IMR-90 (cell line): ENCODE measurements at regions not wholly inside any gene's neighbourhood (a gene's known extent, or its start where the extent isn't known, plus 50 kb on each side); places are given as distances from the start of the nearest gene placed in this dataset.

ENCODE experiments used
- ATAC-seq: fragments of 200-7000 bp; cut with Tn5 transposase; 2 replicates; pipeline ENCODE4 v1.9.1; 2020; ENCODE audit warnings: low read depth, mild to moderate bottlenecking, moderate library complexity
- BruUV-seq: library from RNA; stranded (reverse); fragments of 400-500 nt; replicated peaks from 2 replicates; lab custom pipeline; 2021; lab: Mats Ljungman, UMichigan
- CTCF ChIA-PET: fragments of 300-600 bp; formaldehyde crosslinking; extraction: SDS; loops from one replicate; lab custom pipeline; 2021; ENCODE audit warnings: antibody characterized with exemption; lab: Yijun Ruan, JAX
- POLR2A ChIA-PET: fragments of 300-600 bp; sonication (Branson Sonifier 250); formaldehyde crosslinking; loops from one replicate; lab custom pipeline; 2022; ENCODE audit warnings: antibody characterized with exemption; ENCODE audit not compliant: unreplicated experiment; lab: Charles Lee
- DNase-seq: peaks from one replicate; pipeline ENCODE4 v3.0.0; 2013
- H2AFZ ChIP-seq: replicated peaks from 2 replicates; pipeline ENCODE3; 2013; ENCODE audit warnings: low read length, mild to moderate bottlenecking; ENCODE audit not compliant: poor library complexity
- H2AK5ac ChIP-seq: 2 replicates; pipeline ENCODE4 v1.6.1; 2013; ENCODE audit warnings: low read depth, low read length, inconsistent platforms
- H2AK9ac ChIP-seq: replicated peaks from 2 replicates; pipeline ENCODE3; 2013; ENCODE audit warnings: mild to moderate bottlenecking, low read depth, low read length, moderate library complexity; ENCODE audit not compliant: poor library complexity
- H2BK120ac ChIP-seq: 2 replicates; pipeline ENCODE4 v1.6.1; 2013; ENCODE audit warnings: low read depth, low read length, inconsistent platforms
- H2BK15ac ChIP-seq: 3 replicates; pipeline ENCODE4 v1.6.1; 2013; ENCODE audit warnings: low read depth, low read length, inconsistent platforms
- H2BK20ac ChIP-seq: 2 replicates; pipeline ENCODE4 v1.6.1; 2013; ENCODE audit warnings: low read depth, mild to moderate bottlenecking, inconsistent platforms, low read length, moderate library complexity
- H2BK5ac ChIP-seq: 2 replicates; pipeline ENCODE4 v1.6.1; 2013; ENCODE audit warnings: mild to moderate bottlenecking, low read depth, low read length, inconsistent platforms; ENCODE audit not compliant: poor library complexity, severe bottlenecking
- H3K14ac ChIP-seq: replicated peaks from 2 replicates; pipeline ENCODE4 v1.6.1; 2013; ENCODE audit warnings: low read depth, low read length, inconsistent platforms
- H3K18ac ChIP-seq: 2 replicates; pipeline ENCODE4 v1.6.1; 2013; ENCODE audit warnings: low read depth, low read length, control low read depth
- H3K23ac ChIP-seq: 2 replicates; pipeline ENCODE4 v1.6.1; 2013; ENCODE audit warnings: low read depth, low read length, inconsistent platforms
- H3K27ac ChIP-seq: 2 replicates; pipeline ENCODE4 v1.5.1; 2013; ENCODE audit warnings: mild to moderate bottlenecking, control low read depth, low read length; ENCODE audit not compliant: insufficient read depth
- H3K27me3 ChIP-seq: 2 replicates; pipeline ENCODE4 v1.6.1; 2013; ENCODE audit warnings: low read length; ENCODE audit not compliant: control insufficient read depth, insufficient read depth
- H3K36me3 ChIP-seq: 2 replicates; pipeline ENCODE4 v1.6.1; 2013; ENCODE audit warnings: low read length, mixed read lengths; ENCODE audit not compliant: control insufficient read depth, insufficient read depth
- H3K4ac ChIP-seq: 2 replicates; pipeline ENCODE4 v1.6.1; 2013; ENCODE audit warnings: low read depth, low read length, inconsistent platforms
- H3K4me1 ChIP-seq: 2 replicates; pipeline ENCODE4 v1.6.1; 2013; ENCODE audit warnings: low read length, mixed read lengths; ENCODE audit not compliant: control insufficient read depth, insufficient read depth
- H3K4me2 ChIP-seq: 2 replicates; pipeline ENCODE4 v1.6.1; 2013; ENCODE audit warnings: low read depth, mild to moderate bottlenecking, control low read depth, low read length, moderate library complexity
- H3K4me3 ChIP-seq: 2 replicates; pipeline ENCODE4 v1.5.1; 2013; ENCODE audit warnings: low read depth, mild to moderate bottlenecking, control low read depth, low read length, moderate library complexity; ENCODE audit not compliant: insufficient read depth
- H3K56ac ChIP-seq: 2 replicates; pipeline ENCODE4 v1.6.1; 2013; ENCODE audit warnings: low read length, inconsistent platforms; ENCODE audit not compliant: insufficient read depth; ENCODE audit errors: extremely low read depth
- H3K79me1 ChIP-seq, 2 experiments: 2 replicates each; pipeline ENCODE4 v1.6.1; 2013; ENCODE audit warnings: low read length in 2 of 2, inconsistent platforms in 1 of 2, low read depth in 1 of 2
- H3K9ac ChIP-seq: 2 replicates; pipeline ENCODE4 v1.6.1; 2013; ENCODE audit warnings: low read depth, low read length, control low read depth
- H3K9me1 ChIP-seq: 2 replicates; pipeline ENCODE4 v1.6.1; 2013; ENCODE audit warnings: low read length, inconsistent platforms; ENCODE audit not compliant: insufficient read depth
- H3K9me3 ChIP-seq: 2 replicates; pipeline ENCODE4 v1.6.1; 2013; ENCODE audit warnings: low read length; ENCODE audit not compliant: control insufficient read depth, insufficient read depth
- H4K20me1 ChIP-seq: 2 replicates; pipeline ENCODE4 v1.6.1; 2013; ENCODE audit warnings: low read length, inconsistent platforms; ENCODE audit not compliant: insufficient read depth
- H4K5ac ChIP-seq: 2 replicates; pipeline ENCODE4 v1.6.1; 2013; ENCODE audit warnings: mild to moderate bottlenecking, low read depth, low read length, control low read depth
- H4K8ac ChIP-seq, 2 experiments: 2 replicates each; pipeline ENCODE4 v1.6.1; 2013; ENCODE audit warnings: low read depth in 2 of 2, low read length in 2 of 2, control low read depth in 1 of 2, inconsistent platforms in 1 of 2
- H4K91ac ChIP-seq: 2 replicates; pipeline ENCODE4 v1.6.1; 2013; ENCODE audit warnings: low read depth, low read length, inconsistent platforms; ENCODE audit not compliant: insufficient read depth
- BHLHE40 ChIP-seq: fragments of 150-350 bp; IDR thresholded peaks from 2 replicates; pipeline ENCODE4 v1.6.1; 2016; ENCODE audit warnings: mild to moderate bottlenecking, low read depth, low read length
- FOS ChIP-seq: fragments of 150-350 bp; IDR thresholded peaks from 2 replicates; pipeline ENCODE4 v1.6.1; 2016; ENCODE audit warnings: low read depth, low read length
- MAFK ChIP-seq: IDR thresholded peaks from 2 replicates; pipeline ENCODE4 v1.6.1; 2012; ENCODE audit warnings: low read depth, low read length, improper control_type of control experiment
- MAZ ChIP-seq: IDR thresholded peaks from 2 replicates; pipeline ENCODE4 v1.6.1; 2012; ENCODE audit warnings: low read depth, mild to moderate bottlenecking, low read length, improper control_type of control experiment, moderate library complexity, borderline replicate concordance
- MXI1 ChIP-seq: IDR thresholded peaks from 2 replicates; pipeline ENCODE4 v1.6.1; 2012; ENCODE audit warnings: low read depth, mild to moderate bottlenecking, low read length, moderate library complexity, borderline replicate concordance
- POLR2A ChIP-seq: IDR thresholded peaks from 2 replicates; pipeline ENCODE4 v1.6.1; 2012; ENCODE audit warnings: mild to moderate bottlenecking, low read depth, low read length
- RAD21 ChIP-seq: IDR thresholded peaks from 2 replicates; pipeline ENCODE4 v1.6.1; 2012; ENCODE audit warnings: low read length, improper control_type of control experiment
- RCOR1 ChIP-seq: IDR thresholded peaks from 2 replicates; pipeline ENCODE4 v1.6.1; 2012; ENCODE audit warnings: mild to moderate bottlenecking, low read length, improper control_type of control experiment; ENCODE audit not compliant: insufficient replicate concordance
- RFX5 ChIP-seq: IDR thresholded peaks from 2 replicates; pipeline ENCODE4 v1.8.0; 2012; ENCODE audit warnings: low read depth, mild to moderate bottlenecking, low read length, moderate library complexity
- WGBS, 2 experiments: methylation state at CpG; one replicate each; pipeline versions ENCODE4 v1.1.5 to v1.1.7; 2013; ENCODE audit warnings: missing lambda C conversion rate in 2 of 2; ENCODE audit not compliant: insufficient read length in 1 of 2; ENCODE audit errors: extremely low coverage in 2 of 2; 5-methylcytosine and 5-hydroxymethylcytosine counted together
- dilution Hi-C: fragments of 300-500 bp; cut with HindIII; formaldehyde crosslinking; loops from one replicate; pipeline ENCODE4 v1.14.3; 2018; ENCODE audit warnings: low sequenced_read_pairs; ENCODE audit not compliant: unreplicated experiment
- in situ Hi-C: fragments of 300-500 bp; cut with MboI; formaldehyde crosslinking; loops from 3 replicates; pipeline ENCODE4 v1.14.3; 2019; ENCODE audit warnings: low sequenced_read_pairs, inconsistent platforms, mixed read lengths
- intact Hi-C: fragments of 100-400 bp; cut with micrococcal nuclease; formaldehyde crosslinking; loops from 2 replicates; pipeline ENCODE4 v1.10.0; 2022

GRCh38 chr11:41533761-41534160 lies 74.3 kb upstream of the LRRC4C start:
- Histone ChIP-seq H3K56ac (no peak overlapping the region), H3K14ac (no peak overlapping the region), H3K36me3 (no peaks in the 10 kb centered on the region), H3K9ac (no peak overlapping the region), H3K23ac (no peak overlapping the region), H3K27ac (no peak overlapping the region), H3K9me3 (peaks cover 9% of the 10 kb centered on the region), H3K9me1 (no peaks in the 10 kb centered on the region), H2AK5ac (no peak overlapping the region), H3K4me3 (no peak overlapping the region), H2AK9ac (no peak overlapping the region), H3K79me1 (no peaks in the 10 kb centered on the region), H4K20me1 (no peaks in the 10 kb centered on the region), H2BK20ac (no peak overlapping the region), H2AFZ (no peak overlapping the region), H2BK5ac (no peak overlapping the region), H4K8ac (no peak overlapping the region), H2BK15ac (no peak overlapping the region), H2BK120ac (no peak overlapping the region), H3K4me2 (no peak overlapping the region), H3K18ac (no peak overlapping the region), H4K91ac (no peak overlapping the region), H4K5ac (no peak overlapping the region), H3K27me3 (no peaks in the 10 kb centered on the region), H3K4me1 (no peaks in the 10 kb centered on the region), H3K4ac (no peak overlapping the region)
- ChIA-PET POLR2A (no interaction called here), CTCF (no interaction called here)
- no peak for ATAC-seq
- WGBS, 2 experiments = no CpG with 5 or more reads among the region's 1 CpG
- TF ChIP-seq MAFK (no peak), FOS (no peak), MXI1 (no peak), RFX5 (no peak), MAZ (no peak), BHLHE40 (no peak), POLR2A (no peak), RCOR1 (no peak), RAD21 (no peak)
- dilution Hi-C loops = no loop called here
- no TSS peak for BruUV-seq
- intact Hi-C loops = no loop called here
- DNase-seq = no peak
- in situ Hi-C loops = no loop called here
